Neural crest cell (in vitro differentiated cells): ENCODE measurements at regions not wholly inside any gene's neighbourhood (a gene's known extent, or its start where the extent isn't known, plus 50 kb on each side); places are given as distances from the start of the nearest gene placed in this dataset.
"Not testable (repeated sequence)": the region's sequence is repeated elsewhere in the genome, so short reads cannot be mapped to it uniquely, and the experiment has no call there.

Experiments used
- DNase-seq: peaks from one replicate; pipeline ENCODE4 v3.0.0; 2021; ENCODE audit warnings: low read depth, mixed read lengths, low spot score
- H3K27ac Mint-ChIP-seq: one replicate; pipeline ENCODE4 v1.8.0; 2021; ENCODE audit warnings: mild to moderate bottlenecking, mixed read lengths; ENCODE audit not compliant: unreplicated experiment
- H3K27me3 Mint-ChIP-seq: 2 replicates; pipeline ENCODE4 v1.8.0; 2021; ENCODE audit warnings: low read depth, mild to moderate bottlenecking, mixed read lengths
- H3K36me3 Mint-ChIP-seq: 2 replicates; pipeline ENCODE4 v1.8.0; 2021; ENCODE audit warnings: low read depth, mild to moderate bottlenecking, mixed read lengths
- H3K4me1 Mint-ChIP-seq: 2 replicates; pipeline ENCODE4 v1.8.0; 2021; ENCODE audit warnings: mixed read lengths
- H3K4me3 Mint-ChIP-seq: one replicate; pipeline ENCODE4 v1.8.0; 2021; ENCODE audit warnings: mild to moderate bottlenecking, mixed read lengths
- H3K9me3 Mint-ChIP-seq: 2 replicates; pipeline ENCODE4 v1.8.0; 2021; ENCODE audit warnings: mixed read lengths
- TF ChIP-seq, protein P1 (sequence below): fragments of 200-600 bp; sonication (generic); conservative IDR thresholded peaks from 2 replicates; pipeline ENCODE4 v1.5.0; 2021; ENCODE audit warnings: antibody characterized with exemption, mild to moderate bottlenecking

DNA sequence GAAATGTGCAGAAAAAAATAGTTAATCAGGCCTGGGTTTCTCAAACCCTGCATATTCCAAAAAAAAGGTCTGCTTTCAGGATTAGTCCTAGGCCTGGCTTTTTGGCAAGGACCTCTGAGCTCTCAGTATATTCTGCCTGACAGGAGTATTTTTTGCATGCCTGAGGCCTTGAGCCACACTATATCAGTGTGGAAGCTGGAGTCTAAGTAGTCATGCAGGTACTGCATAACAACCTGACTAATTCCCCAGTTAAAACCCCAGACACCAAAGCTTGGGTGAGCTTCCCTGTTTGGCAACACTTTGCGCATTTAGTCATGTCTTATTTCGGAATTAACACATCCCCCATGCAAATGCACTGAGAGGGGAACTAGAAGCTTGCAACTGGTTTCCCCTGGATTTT, 359.5 kb downstream of the CETN3 start:
- H3K27ac Mint-ChIP-seq: no peak overlapping the region
- H3K9me3 Mint-ChIP-seq: peaks cover 3% of the 10 kb centered on the region
- H3K27me3 Mint-ChIP-seq: no peaks in the 10 kb centered on the region
- H3K4me1 Mint-ChIP-seq: no peaks in the 10 kb centered on the region
- DNase-seq: no peak
- TF ChIP-seq, protein P1, sequence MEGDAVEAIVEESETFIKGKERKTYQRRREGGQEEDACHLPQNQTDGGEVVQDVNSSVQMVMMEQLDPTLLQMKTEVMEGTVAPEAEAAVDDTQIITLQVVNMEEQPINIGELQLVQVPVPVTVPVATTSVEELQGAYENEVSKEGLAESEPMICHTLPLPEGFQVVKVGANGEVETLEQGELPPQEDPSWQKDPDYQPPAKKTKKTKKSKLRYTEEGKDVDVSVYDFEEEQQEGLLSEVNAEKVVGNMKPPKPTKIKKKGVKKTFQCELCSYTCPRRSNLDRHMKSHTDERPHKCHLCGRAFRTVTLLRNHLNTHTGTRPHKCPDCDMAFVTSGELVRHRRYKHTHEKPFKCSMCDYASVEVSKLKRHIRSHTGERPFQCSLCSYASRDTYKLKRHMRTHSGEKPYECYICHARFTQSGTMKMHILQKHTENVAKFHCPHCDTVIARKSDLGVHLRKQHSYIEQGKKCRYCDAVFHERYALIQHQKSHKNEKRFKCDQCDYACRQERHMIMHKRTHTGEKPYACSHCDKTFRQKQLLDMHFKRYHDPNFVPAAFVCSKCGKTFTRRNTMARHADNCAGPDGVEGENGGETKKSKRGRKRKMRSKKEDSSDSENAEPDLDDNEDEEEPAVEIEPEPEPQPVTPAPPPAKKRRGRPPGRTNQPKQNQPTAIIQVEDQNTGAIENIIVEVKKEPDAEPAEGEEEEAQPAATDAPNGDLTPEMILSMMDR: no peak
- no peak overlapping the region for H3K4me3 Mint-ChIP-seq
- H3K36me3 Mint-ChIP-seq: peaks cover 8% of the 10 kb centered on the region

DNA sequence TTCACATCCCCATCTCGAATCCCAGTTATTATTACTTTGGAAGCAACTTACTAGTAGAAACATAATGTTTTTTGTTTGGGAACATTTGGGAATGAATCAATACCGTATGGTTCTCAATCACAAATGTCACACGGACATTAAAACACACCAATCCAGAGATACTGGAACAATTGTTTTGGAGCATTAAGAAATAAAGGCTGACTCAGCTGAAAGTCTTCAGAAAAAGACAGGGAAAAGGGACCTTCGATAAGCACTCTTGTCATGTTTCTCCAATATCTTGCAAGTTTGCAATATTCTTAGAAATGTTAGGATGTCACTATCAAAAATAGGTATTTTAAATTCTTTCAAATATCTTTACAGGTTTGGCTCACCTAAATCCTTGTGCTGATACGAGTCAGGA, 362.4 kb downstream of the CETN3 start:
- Mint-ChIP-seq H3K4me1 (no peaks in the 10 kb centered on the region), H3K27me3 (no peaks in the 10 kb centered on the region), H3K36me3 (peaks cover 17% of the 10 kb centered on the region), H3K9me3 (peaks cover 10% of the 10 kb centered on the region), H3K27ac (no peak overlapping the region), H3K4me3 (no peak overlapping the region)
- TF ChIP-seq, protein P1: no peak
- DNase-seq: no peak

DNA sequence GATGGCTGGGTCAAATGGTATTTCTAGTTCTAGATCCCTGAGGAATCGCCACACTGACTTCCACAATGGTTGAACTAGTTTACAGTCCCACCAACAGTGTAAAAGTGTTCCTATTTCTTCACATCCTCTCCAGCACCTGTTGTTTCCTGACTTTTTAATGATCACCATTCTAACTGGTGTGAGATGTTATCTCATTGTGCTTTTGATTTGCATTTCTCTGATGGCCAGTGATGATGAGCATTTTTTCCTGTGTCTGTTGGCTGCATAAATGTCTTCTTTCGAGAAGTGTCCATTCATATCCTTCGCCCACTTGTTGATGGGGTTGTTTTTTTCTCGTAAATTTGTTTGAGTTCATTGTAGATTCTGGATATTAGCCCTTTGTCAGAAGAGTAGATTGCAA, 369.5 kb downstream of the CETN3 start:
- not testable (repeated sequence) for H3K4me1 Mint-ChIP-seq, DNase-seq, H3K27ac Mint-ChIP-seq, H3K4me3 Mint-ChIP-seq, H3K27me3 Mint-ChIP-seq
- peaks cover 17% of the 10 kb centered on the region for H3K9me3 Mint-ChIP-seq
- peaks cover 21% of the 10 kb centered on the region for H3K36me3 Mint-ChIP-seq

DNA sequence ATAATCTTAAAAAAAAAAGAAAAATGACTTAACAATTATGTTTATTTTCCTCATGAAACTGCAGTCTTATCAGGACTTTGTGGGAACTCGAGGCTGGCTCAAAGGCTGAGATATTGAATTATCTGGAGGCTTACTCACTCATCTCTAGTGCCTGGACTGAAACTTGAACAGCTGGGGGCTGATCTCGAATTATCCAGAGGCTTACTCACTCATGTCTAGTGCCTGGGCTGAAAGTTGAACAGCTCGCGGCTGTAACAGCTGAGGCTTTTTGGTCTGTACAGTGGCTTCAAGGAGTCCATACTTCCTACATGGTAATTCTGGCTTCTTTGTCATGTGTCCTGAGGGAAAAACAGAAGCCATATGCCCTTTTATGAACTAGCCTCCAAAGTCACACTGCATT, 371.9 kb downstream of the CETN3 start:
- no peaks in the 10 kb centered on the region for H3K4me1 Mint-ChIP-seq
- H3K4me3 Mint-ChIP-seq: no peak overlapping the region
- TF ChIP-seq, protein P1: no peak
- H3K9me3 Mint-ChIP-seq: peaks cover 26% of the 10 kb centered on the region
- H3K27me3 Mint-ChIP-seq: no peaks in the 10 kb centered on the region
- H3K36me3 Mint-ChIP-seq: peaks cover 21% of the 10 kb centered on the region
- H3K27ac Mint-ChIP-seq: no peak overlapping the region
- no peak for DNase-seq

DNA sequence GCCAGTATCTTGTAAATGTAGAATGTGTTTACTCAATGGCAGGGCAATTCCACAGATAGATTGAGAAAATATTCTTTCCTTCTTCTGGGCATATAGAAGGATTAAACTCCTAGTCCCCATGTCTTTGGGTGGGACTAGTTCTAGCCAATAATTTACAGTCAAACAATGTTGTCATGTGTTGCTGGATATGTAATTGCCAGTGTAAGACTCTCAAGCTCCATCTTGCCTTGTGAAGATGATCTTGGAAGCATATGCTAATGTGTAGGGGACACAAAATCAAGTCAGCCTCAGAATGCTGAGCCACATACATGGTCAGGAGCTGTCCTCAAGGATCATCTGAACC, 386.9 kb downstream of the CETN3 start:
- H3K27me3 Mint-ChIP-seq: no peaks in the 10 kb centered on the region
- H3K9me3 Mint-ChIP-seq: no peaks in the 10 kb centered on the region
- TF ChIP-seq, protein P1: no peak
- no peak overlapping the region for H3K27ac Mint-ChIP-seq
- peaks cover 3% of the 10 kb centered on the region for H3K4me1 Mint-ChIP-seq
- no peak for DNase-seq
- H3K4me3 Mint-ChIP-seq: no peak overlapping the region
- no peaks in the 10 kb centered on the region for H3K36me3 Mint-ChIP-seq

DNA sequence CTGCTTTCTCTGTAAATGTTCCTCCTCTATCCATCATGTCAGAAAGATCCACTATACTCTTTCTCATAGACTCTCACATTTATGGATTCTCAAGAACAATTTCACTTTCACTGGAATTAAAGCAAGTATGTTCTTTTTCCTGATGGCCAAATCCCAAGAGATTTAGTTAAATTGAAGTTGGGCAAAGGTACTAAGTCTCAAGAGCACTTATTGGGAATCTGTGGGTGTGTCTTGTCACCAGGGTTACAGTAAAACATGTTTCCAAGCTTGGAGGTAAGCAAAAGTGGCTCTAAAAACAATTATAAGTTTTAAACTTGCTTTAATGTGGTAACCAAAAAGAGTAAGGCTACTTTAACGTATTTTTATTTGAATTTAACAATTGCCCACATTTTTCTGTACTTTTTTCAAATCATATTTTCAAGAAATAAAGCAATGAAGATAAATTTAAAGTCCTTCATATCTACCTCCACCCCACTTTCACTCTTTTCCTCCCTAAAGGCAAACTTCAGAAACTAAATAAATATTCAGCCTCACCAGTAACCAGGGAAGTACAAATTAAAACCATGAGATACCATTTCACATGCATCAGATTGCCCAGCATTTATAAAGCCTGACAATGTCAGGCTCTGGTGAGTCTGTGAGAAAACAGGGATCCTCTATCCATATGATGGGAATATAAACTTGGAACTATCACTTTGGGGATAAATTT, 387.4 kb downstream of the CETN3 start:
- no peak for DNase-seq
- H3K4me1 Mint-ChIP-seq: peaks cover 7% of the 10 kb centered on the region
- no peak overlapping the region for H3K4me3 Mint-ChIP-seq
- no peaks in the 10 kb centered on the region for H3K9me3 Mint-ChIP-seq
- no peaks in the 10 kb centered on the region for H3K36me3 Mint-ChIP-seq
- H3K27me3 Mint-ChIP-seq: no peaks in the 10 kb centered on the region
- TF ChIP-seq, protein P1: no peak
- H3K27ac Mint-ChIP-seq: no peak overlapping the region
